ENCODE measurements at regions not wholly inside any gene's neighbourhood (a gene's known extent, or its start where the extent isn't known, plus 50 kb on each side); places are given as distances from the start of the nearest gene placed in this dataset.

DNA sequence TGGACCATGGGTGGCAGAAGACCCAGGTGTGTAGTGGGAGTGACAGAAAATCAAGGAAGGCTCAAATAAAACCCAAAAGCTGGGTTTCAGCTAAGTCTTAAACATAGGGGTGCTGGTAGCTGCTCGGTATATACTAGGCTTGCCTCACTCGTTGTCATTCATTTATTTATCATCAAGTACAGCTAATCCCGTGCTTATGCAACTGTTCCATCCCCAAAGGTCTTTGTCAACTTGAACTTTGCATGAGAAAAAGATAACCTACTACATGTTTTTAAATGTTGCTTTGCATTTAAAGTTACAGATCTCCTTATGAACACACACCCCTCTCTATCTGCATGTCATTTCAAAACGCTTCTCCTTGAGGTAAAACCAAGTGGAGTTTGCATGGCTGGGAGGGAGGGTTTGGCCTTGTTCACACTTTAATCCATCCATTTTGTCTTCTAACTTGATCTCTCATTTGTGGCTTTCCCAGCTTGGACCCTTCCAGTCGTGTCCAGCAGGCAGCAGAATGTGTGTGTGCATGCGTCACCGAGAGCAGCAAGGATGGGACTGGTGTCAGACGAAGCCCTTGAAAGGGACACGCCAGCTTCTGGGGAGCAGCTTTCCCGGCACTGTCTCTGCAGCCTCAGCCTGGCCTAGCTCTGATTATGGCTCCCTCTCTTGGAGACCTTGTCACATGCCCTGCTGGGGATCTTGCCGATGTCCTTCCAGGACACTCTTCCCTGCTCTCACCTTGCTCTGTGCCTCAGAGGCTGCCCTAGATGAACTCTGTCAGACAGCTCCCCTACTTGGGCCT is 133.5 kb downstream of the GADD45G start:
- Histone ChIP-seq H3K27me3 (ENCODE audit: control insufficient read depth, insufficient read depth, low read length) (no peaks in the 10 kb centered on the region), H3K4me3 (ENCODE audit: low read depth, low read length) (no peak overlapping the region), H3K4me1 (ENCODE audit: control insufficient read depth, insufficient read depth, low read length) (peaks cover 4% of the 10 kb centered on the region), H3K27ac (ENCODE audit: low read depth, low read length) (no peak overlapping the region), H3K9ac (ENCODE audit: low read length) (no peak overlapping the region), H3K36me3 (ENCODE audit: control insufficient read depth, insufficient read depth, low read length) (no peaks in the 10 kb centered on the region), H3K9me3 (ENCODE audit: control insufficient read depth, insufficient read depth, low read depth, low read length) (no peaks in the 10 kb centered on the region)

DNA sequence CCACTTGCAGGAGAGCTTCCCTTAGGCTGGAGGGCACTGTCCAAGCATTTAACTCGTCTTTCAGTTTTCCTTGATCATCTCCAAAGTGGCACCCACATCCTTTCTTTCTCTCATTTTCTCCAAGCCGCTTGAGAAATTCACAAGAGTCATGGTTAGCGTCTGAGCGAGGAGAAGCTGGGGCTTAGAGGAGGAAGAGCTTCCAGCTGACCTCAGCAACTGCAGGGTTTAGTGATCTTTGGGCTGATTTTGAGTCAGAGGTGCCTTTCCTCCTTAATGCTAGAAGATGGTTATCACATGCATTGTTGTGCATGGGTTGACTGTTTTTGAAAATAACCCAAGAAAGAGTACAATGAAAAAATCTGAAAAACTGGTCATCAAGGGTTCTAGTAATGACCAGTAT is 134.7 kb downstream of the GADD45G start:
- Histone ChIP-seq H3K27me3 (ENCODE audit: control insufficient read depth, insufficient read depth, low read length) (no peaks in the 10 kb centered on the region), H3K36me3 (ENCODE audit: control insufficient read depth, insufficient read depth, low read length) (no peaks in the 10 kb centered on the region), H3K4me3 (ENCODE audit: low read depth, low read length) (no peak overlapping the region), H3K9ac (ENCODE audit: low read length) (no peak overlapping the region), H3K4me1 (ENCODE audit: control insufficient read depth, insufficient read depth, low read length) (peaks cover 12% of the 10 kb centered on the region), H3K9me3 (ENCODE audit: control insufficient read depth, insufficient read depth, low read depth, low read length) (no peaks in the 10 kb centered on the region), H3K27ac (ENCODE audit: low read depth, low read length) (no peak overlapping the region)

DNA sequence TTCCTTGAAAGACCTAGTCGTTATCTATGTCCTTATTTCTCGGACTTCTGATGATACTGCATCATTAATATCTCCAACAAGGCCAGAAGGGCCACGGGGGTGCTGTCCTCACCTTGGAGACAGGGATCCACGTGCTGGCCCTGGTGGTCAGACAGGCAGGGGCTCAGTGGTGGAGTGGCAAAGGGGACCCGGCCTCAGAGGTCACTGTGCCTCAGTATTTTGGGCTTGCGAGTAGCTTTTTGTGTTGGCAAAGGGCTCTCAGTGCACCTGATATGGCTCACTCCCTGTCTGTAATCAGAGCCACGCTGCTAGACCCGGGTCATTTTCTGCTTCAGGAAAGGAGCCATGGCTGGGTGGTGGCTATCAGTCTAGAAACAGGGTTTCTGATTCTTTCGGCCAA is 135.1 kb downstream of the GADD45G start:
- H3K27me3 ChIP-seq (ENCODE audit: control insufficient read depth, insufficient read depth, low read length): no peaks in the 10 kb centered on the region
- no peak overlapping the region for H3K27ac ChIP-seq (ENCODE audit: low read depth, low read length)
- H3K9me3 ChIP-seq (ENCODE audit: control insufficient read depth, insufficient read depth, low read depth, low read length): 0 out of 2 replicates have a peak, but pooled peaks cover 2% of the 10 kb centered on the region
- H3K9ac ChIP-seq (ENCODE audit: low read length): no peak overlapping the region
- no peaks in the 10 kb centered on the region for H3K36me3 ChIP-seq (ENCODE audit: control insufficient read depth, insufficient read depth, low read length)
- H3K4me3 ChIP-seq (ENCODE audit: low read depth, low read length): no peak overlapping the region
- peaks cover 12% of the 10 kb centered on the region for H3K4me1 ChIP-seq (ENCODE audit: control insufficient read depth, insufficient read depth, low read length)

DNA sequence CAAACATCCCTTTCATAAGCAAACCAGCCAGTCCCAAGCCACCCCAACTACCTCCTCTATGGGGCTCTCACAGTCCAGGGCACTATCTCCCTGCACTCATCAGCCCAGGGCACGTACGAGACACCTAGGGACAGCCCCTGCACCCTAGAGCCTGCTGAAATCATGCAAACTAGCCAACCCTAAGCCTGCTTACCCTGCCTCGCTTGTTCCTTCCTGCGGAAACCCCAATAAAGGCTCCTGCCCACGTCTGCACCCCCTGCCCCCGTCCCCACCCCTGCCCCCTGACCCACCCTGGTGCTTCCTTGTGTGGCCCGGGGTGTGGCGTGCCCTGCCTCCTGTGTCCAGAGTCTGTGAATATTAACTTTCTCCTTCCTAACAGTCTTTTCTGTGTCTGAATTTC is 135.9 kb downstream of the GADD45G start:
- H3K36me3 ChIP-seq (ENCODE audit: control insufficient read depth, insufficient read depth, low read length): no peaks in the 10 kb centered on the region
- peaks cover 12% of the 10 kb centered on the region for H3K4me1 ChIP-seq (ENCODE audit: control insufficient read depth, insufficient read depth, low read length)
- H3K9me3 ChIP-seq (ENCODE audit: control insufficient read depth, insufficient read depth, low read depth, low read length): 0 out of 2 replicates have a peak, but pooled peaks cover 3% of the 10 kb centered on the region
- no peaks in the 10 kb centered on the region for H3K27me3 ChIP-seq (ENCODE audit: control insufficient read depth, insufficient read depth, low read length)
- H3K4me3 ChIP-seq (ENCODE audit: low read depth, low read length): no peak overlapping the region
- no peak overlapping the region for H3K9ac ChIP-seq (ENCODE audit: low read length)
- H3K27ac ChIP-seq (ENCODE audit: low read depth, low read length): no peak overlapping the region

DNA sequence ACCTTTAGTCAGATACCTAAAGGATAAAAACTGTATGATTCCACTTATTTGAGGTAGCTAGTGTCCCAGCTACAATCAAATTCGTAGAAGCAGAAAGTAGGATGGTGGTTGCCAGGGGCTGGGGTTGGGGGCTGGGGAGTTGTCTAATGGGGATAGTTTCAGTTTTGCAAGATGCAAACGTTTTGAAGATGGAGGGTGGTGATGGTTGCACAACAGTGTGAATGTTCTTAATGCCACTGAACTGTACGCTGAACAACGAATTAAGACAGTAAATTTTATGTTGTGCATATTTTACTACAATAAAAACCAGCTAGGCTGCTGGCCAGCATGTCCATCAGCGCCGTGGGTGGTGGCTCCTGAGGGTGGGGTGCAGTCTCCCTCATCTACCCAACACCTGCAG is 137.8 kb downstream of the GADD45G start:
- Histone ChIP-seq H3K9ac (ENCODE audit: low read length) (no peak overlapping the region), H3K9me3 (ENCODE audit: control insufficient read depth, insufficient read depth, low read depth, low read length) (0 out of 2 replicates have a peak, but pooled peaks cover 3% of the 10 kb centered on the region), H3K27me3 (ENCODE audit: control insufficient read depth, insufficient read depth, low read length) (no peaks in the 10 kb centered on the region), H3K36me3 (ENCODE audit: control insufficient read depth, insufficient read depth, low read length) (no peaks in the 10 kb centered on the region), H3K27ac (ENCODE audit: low read depth, low read length) (no peak overlapping the region), H3K4me3 (ENCODE audit: low read depth, low read length) (no peak overlapping the region), H3K4me1 (ENCODE audit: control insufficient read depth, insufficient read depth, low read length) (peaks cover 12% of the 10 kb centered on the region; the same call in 1 of the 2 replicates)

DNA sequence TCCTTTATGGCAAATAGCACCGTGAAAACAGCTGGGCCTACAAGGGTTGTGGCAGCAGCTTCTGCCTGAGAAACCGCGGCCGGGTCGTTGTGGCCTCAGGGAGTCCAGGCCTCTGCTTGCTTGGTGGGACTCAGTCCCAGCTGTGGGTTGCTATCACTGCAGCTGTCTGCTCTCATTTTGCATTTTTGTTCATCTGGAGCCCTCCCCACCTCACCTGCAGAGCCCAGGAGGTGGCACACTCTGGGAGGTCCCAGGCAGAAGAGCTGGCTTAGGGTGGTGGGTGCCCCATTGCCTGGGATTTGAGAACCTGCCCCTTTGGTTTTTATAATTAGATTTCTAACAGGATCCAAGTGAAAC is 138.4 kb downstream of the GADD45G start:
- Histone ChIP-seq H3K36me3 (ENCODE audit: control insufficient read depth, insufficient read depth, low read length) (no peaks in the 10 kb centered on the region), H3K9ac (ENCODE audit: low read length) (no peak overlapping the region), H3K9me3 (ENCODE audit: control insufficient read depth, insufficient read depth, low read depth, low read length) (0 out of 2 replicates have a peak, but pooled peaks cover 3% of the 10 kb centered on the region), H3K4me1 (ENCODE audit: control insufficient read depth, insufficient read depth, low read length) (peaks cover 12% of the 10 kb centered on the region; the same call in 1 of the 2 replicates), H3K27me3 (ENCODE audit: control insufficient read depth, insufficient read depth, low read length) (no peaks in the 10 kb centered on the region), H3K4me3 (ENCODE audit: low read depth, low read length) (no peak overlapping the region), H3K27ac (ENCODE audit: low read depth, low read length) (no peak overlapping the region)

DNA sequence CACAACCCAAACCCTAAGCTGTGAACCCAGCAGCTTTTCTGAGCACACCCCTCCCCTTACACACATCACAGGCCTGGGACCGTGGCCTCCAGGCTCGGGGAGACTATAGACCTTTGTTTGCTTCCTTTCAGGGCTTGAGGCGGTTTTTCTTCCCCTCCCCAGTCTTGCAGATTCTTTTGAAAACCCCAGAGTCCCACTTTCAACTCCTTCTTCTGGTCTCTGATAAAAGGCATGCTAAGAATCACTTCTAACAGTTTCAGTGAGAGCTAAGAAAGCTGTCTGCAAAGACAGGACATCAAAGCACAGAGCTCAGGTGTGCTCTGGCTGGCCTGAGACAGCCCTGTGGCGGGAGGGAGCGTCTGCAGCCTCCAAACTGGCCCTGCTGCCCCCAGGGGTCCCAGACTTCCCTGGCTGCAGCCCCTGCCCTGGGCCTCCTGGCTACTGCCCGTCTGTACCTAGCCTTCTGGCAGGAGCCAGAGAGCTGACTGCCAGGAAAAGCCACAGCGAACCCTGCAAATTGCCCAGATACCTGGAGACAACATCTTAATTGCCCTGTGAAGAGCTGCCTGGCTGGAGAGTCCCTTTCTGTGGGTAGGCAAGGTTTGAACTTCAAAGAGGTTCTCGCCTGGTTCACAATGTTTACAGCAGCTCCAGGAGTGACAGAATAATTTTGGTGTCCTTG is 138.9 kb downstream of the GADD45G start:
- Histone ChIP-seq H3K4me1 (ENCODE audit: control insufficient read depth, insufficient read depth, low read length) (peaks cover 12% of the 10 kb centered on the region; the same call in 1 of the 2 replicates), H3K9me3 (ENCODE audit: control insufficient read depth, insufficient read depth, low read depth, low read length) (0 out of 2 replicates have a peak, but pooled peaks cover 3% of the 10 kb centered on the region), H3K36me3 (ENCODE audit: control insufficient read depth, insufficient read depth, low read length) (no peaks in the 10 kb centered on the region), H3K4me3 (ENCODE audit: low read depth, low read length) (no peak overlapping the region), H3K27ac (ENCODE audit: low read depth, low read length) (no peak overlapping the region), H3K27me3 (ENCODE audit: control insufficient read depth, insufficient read depth, low read length) (no peaks in the 10 kb centered on the region), H3K9ac (ENCODE audit: low read length) (no peak overlapping the region)

DNA sequence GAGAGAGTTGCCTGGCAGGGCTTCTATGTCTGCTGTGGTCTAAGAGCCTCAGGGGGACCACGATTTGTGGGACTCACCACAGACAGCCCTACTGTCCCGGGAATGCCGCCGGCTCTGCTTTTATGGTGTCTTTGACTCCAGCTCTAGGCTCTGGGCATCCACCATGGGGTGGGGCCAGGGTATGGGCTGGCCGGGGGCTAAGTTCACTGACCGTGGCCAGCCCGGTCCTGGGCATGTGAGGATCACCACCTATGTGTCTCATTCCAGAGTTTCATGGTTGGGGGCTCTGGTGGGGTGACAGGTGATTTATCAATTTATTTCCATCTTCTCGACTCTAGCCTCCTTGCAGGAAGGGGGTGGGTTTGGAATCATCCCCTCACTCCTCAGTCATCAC is 139.4 kb downstream of the GADD45G start:
- Histone ChIP-seq H3K27ac (ENCODE audit: low read depth, low read length) (no peak overlapping the region), H3K9me3 (ENCODE audit: control insufficient read depth, insufficient read depth, low read depth, low read length) (0 out of 2 replicates have a peak, but pooled peaks cover 3% of the 10 kb centered on the region), H3K9ac (ENCODE audit: low read length) (no peak overlapping the region), H3K4me1 (ENCODE audit: control insufficient read depth, insufficient read depth, low read length) (peaks cover 12% of the 10 kb centered on the region; the same call in 1 of the 2 replicates), H3K36me3 (ENCODE audit: control insufficient read depth, insufficient read depth, low read length) (no peaks in the 10 kb centered on the region), H3K27me3 (ENCODE audit: control insufficient read depth, insufficient read depth, low read length) (no peaks in the 10 kb centered on the region), H3K4me3 (ENCODE audit: low read depth, low read length) (no peak overlapping the region)

DNA sequence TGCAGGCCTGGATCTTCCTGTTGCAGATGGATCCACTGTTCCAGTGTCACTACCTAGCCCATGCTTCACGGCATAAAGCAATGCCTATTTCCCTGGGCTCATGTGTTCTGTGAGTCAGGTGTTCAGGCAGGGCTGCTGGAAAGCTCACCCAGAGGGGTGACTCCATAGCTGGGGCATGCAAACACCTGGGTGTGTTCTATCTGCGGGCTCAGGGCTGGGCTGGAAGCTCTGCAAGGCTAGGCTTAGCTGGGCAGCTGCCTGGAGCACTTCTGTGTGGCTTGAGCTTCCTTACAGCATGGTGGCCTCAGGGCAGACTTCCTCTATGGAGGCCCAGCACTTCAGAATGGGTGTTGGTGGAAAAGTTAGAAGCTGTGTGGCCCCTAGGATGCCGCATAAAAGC is 139.9 kb downstream of the GADD45G start:
- Histone ChIP-seq H3K27me3 (ENCODE audit: control insufficient read depth, insufficient read depth, low read length) (no peaks in the 10 kb centered on the region), H3K4me3 (ENCODE audit: low read depth, low read length) (no peak overlapping the region), H3K27ac (ENCODE audit: low read depth, low read length) (no peak overlapping the region), H3K36me3 (ENCODE audit: control insufficient read depth, insufficient read depth, low read length) (no peaks in the 10 kb centered on the region), H3K4me1 (ENCODE audit: control insufficient read depth, insufficient read depth, low read length) (peaks cover 12% of the 10 kb centered on the region; the same call in 1 of the 2 replicates), H3K9me3 (ENCODE audit: control insufficient read depth, insufficient read depth, low read depth, low read length) (0 out of 2 replicates have a peak, but pooled peaks cover 3% of the 10 kb centered on the region), H3K9ac (ENCODE audit: low read length) (no peak overlapping the region)

DNA sequence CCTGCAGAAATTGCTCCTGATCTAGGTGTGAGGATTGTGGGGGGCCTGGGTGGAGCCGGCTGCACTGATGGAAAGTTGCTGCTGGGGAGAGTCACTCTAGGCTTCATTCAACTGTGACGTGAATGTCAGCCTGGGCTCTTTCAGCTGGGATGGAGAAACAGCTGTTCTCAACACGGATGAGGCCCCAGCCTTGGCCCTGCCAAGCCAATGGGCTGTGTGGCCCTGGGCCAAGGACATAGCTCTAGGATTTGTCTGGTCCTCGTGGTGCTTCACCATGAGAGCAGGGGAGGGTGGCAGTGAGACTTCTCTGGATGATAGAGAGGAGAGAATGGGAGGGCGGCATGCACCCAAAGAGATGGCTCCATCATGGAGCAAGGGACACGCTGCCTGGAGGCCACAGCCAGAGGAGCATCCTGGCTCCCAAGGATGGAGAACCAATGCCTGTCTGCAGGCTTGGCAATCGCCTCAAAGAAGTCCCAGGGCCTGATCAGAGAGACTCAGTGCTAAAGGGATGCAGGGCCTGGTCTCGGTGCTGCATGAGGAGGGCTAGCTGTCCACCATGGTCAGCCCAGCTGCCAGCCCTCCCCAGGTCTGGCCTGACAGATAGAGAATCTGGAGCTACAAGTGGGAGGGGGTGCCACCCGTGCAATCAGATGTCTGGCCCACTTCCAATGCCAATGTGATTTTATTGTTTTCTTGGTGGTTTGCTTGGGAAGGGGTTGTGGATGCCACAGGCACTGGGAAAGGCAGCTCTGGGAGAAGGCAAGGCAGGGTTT is 141.0 kb downstream of the GADD45G start:
- H3K4me1 ChIP-seq (ENCODE audit: control insufficient read depth, insufficient read depth, low read length): peaks cover 15% of the 10 kb centered on the region; the same call in 1 of the 2 replicates

More for the DNA sequence above, 141.0 kb downstream of the GADD45G start:
- Histone ChIP-seq H3K4me3 (ENCODE audit: low read depth, low read length) (no peak overlapping the region), H3K36me3 (ENCODE audit: control insufficient read depth, insufficient read depth, low read length) (no peaks in the 10 kb centered on the region), H3K9ac (ENCODE audit: low read length) (no peak overlapping the region), H3K27ac (ENCODE audit: low read depth, low read length) (no peak overlapping the region), H3K27me3 (ENCODE audit: control insufficient read depth, insufficient read depth, low read length) (no peaks in the 10 kb centered on the region), H3K9me3 (ENCODE audit: control insufficient read depth, insufficient read depth, low read depth, low read length) (0 out of 2 replicates have a peak, but pooled peaks cover 3% of the 10 kb centered on the region)

All from HUES6 (cell line).